Epithelial cell of proximal tubule (primary cell): ENCODE measurements at regions not wholly inside any gene's neighbourhood (a gene's known extent, or its start where the extent isn't known, plus 50 kb on each side); places are given as distances from the start of the nearest gene placed in this dataset.

Source experiments
- DNase-seq: peaks from one replicate; pipeline ENCODE4 v3.0.0-alpha.2; 2011; ENCODE audit warnings: low read depth
- H3K4me3 ChIP-seq: 2 replicates; pipeline ENCODE4 v1.5.1; 2011; ENCODE audit warnings: low read depth, mild to moderate bottlenecking, low read length
- TF ChIP-seq, protein P1 (sequence below): conservative IDR thresholded peaks from 2 replicates; pipeline ENCODE4 v1.5.1; 2012; ENCODE audit warnings: low read depth, mild to moderate bottlenecking, low read length

GRCh38 chr7:41206267-41206666 lies 496.6 kb downstream of the INHBA start:
- TF ChIP-seq, protein P1, sequence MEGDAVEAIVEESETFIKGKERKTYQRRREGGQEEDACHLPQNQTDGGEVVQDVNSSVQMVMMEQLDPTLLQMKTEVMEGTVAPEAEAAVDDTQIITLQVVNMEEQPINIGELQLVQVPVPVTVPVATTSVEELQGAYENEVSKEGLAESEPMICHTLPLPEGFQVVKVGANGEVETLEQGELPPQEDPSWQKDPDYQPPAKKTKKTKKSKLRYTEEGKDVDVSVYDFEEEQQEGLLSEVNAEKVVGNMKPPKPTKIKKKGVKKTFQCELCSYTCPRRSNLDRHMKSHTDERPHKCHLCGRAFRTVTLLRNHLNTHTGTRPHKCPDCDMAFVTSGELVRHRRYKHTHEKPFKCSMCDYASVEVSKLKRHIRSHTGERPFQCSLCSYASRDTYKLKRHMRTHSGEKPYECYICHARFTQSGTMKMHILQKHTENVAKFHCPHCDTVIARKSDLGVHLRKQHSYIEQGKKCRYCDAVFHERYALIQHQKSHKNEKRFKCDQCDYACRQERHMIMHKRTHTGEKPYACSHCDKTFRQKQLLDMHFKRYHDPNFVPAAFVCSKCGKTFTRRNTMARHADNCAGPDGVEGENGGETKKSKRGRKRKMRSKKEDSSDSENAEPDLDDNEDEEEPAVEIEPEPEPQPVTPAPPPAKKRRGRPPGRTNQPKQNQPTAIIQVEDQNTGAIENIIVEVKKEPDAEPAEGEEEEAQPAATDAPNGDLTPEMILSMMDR: no peak
- no peak overlapping the region for H3K4me3 ChIP-seq
- no peak for DNase-seq

GRCh38 chr7:41205600-41205999 lies 497.3 kb downstream of the INHBA start:
- no peak for DNase-seq
- TF ChIP-seq, protein P1: no peak

GRCh38 chr7:41203542-41203941 lies 499.3 kb downstream of the INHBA start:
- TF ChIP-seq, protein P1: no peak

More at GRCh38 chr7:41205600-41205999, 497.3 kb downstream of the INHBA start:
- H3K4me3 ChIP-seq: no peak overlapping the region

GRCh38 chr7:41201021-41201420 lies 501.9 kb downstream of the INHBA start:
- TF ChIP-seq, protein P1: no peak
- no peak for DNase-seq
- H3K4me3 ChIP-seq: no peak overlapping the region

More at GRCh38 chr7:41203542-41203941, 499.3 kb downstream of the INHBA start:
- H3K4me3 ChIP-seq: no peak overlapping the region
- DNase-seq: no peak

DNA sequence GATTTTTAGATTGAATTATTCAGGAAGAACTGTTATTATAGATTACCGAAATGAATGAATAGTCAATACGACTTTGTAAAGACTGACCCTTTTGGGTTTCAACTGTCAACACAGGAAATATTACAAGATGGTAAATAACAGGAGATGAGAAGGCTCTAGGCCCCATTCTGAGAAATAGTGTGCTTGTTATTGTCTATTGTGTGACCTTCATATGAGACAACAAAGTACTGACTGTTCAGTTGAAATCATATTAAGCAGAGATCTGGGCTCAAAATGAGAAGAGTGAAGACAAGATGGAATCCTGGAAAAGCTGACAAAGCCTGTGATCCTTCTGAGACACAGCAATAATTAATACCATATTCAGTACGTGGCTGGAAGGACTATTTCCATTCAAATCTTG lies 503.8 kb downstream of the INHBA start:
- H3K4me3 ChIP-seq: no peak overlapping the region
- DNase-seq: no peak
- TF ChIP-seq, protein P1: no peak

DNA sequence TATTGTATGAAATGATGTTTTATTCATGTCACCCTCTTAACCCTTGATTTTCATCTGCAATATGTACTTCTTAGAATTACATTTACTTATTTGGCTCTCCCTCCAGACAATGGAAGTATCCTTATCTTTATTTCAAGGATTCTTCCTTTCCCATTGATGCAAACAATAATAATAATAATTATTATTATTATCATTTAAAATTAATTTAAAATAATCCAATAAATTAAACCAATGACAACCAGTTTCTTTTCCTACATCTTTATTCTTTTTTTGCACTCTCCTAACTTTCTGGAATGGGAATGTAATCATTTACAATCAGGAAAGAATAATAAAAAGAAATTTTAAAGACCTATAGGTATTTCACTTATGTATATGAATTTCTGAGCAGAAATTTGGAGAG lies 504.4 kb downstream of the INHBA start:
- TF ChIP-seq, protein P1: no peak

GRCh38 chr7:41197769-41198168 lies 505.1 kb downstream of the INHBA start:
- TF ChIP-seq, protein P1: no peak
- H3K4me3 ChIP-seq: no peak overlapping the region
- DNase-seq: no peak

More for the DNA sequence above, 504.4 kb downstream of the INHBA start:
- no peak for DNase-seq
- no peak overlapping the region for H3K4me3 ChIP-seq
